NT2/D1 (cell line): ENCODE measurements at regions not wholly inside any gene's neighbourhood (a gene's known extent, or its start where the extent isn't known, plus 50 kb on each side); places are given as distances from the start of the nearest gene placed in this dataset.

ENCODE experiments used
- DNase-seq: peaks from one replicate; pipeline ENCODE4 v3.0.0-alpha.2; 2011; ENCODE audit warnings: low read depth, low spot score
- H3K27me3 ChIP-seq: 2 replicates; pipeline ENCODE4 v1.6.0; 2011; ENCODE audit warnings: mild to moderate bottlenecking; ENCODE audit not compliant: insufficient read length, insufficient read depth
- H3K36me3 ChIP-seq: 2 replicates; pipeline ENCODE4 v1.6.1; 2011; ENCODE audit warnings: mild to moderate bottlenecking, low read length, mixed read lengths; ENCODE audit not compliant: insufficient read depth, insufficient read length
- H3K4me1 ChIP-seq: 2 replicates; pipeline ENCODE4 v1.5.1; 2011; ENCODE audit not compliant: insufficient read depth, insufficient read length
- H3K4me3 ChIP-seq: 2 replicates; pipeline ENCODE4 v1.5.1; 2011; ENCODE audit warnings: low read depth; ENCODE audit not compliant: insufficient read length
- H3K9ac ChIP-seq: 2 replicates; pipeline ENCODE4 v1.6.0; 2011; ENCODE audit warnings: low read depth; ENCODE audit not compliant: insufficient read length
- H3K9me3 ChIP-seq: 2 replicates; pipeline ENCODE4 v1.5.1; 2011; ENCODE audit warnings: mild to moderate bottlenecking, low read length; ENCODE audit not compliant: insufficient read depth
- SUZ12 ChIP-seq: IDR thresholded peaks from 2 replicates; pipeline ENCODE4 v1.6.1; 2011; ENCODE audit not compliant: insufficient read length, insufficient read depth; ENCODE audit errors: extremely low read depth
- YY1 ChIP-seq: IDR thresholded peaks from 2 replicates; pipeline ENCODE4 v1.6.1; 2011; ENCODE audit not compliant: insufficient read length, insufficient read depth
- ZNF274 ChIP-seq: IDR thresholded peaks from 2 replicates; pipeline ENCODE4 v1.6.1; 2011; ENCODE audit warnings: mild to moderate bottlenecking, low read depth, low read length

GRCh38 chr3:79922633-79923032 lies 154.8 kb upstream of the ROBO1 start:
- H3K9me3 ChIP-seq, result no peaks in the 10 kb centered on the region
- H3K9ac ChIP-seq, result no peak overlapping the region
- no peaks in the 10 kb centered on the region for H3K36me3 ChIP-seq
- no peak for DNase-seq
- H3K4me1 ChIP-seq, result no peaks in the 10 kb centered on the region
- H3K27me3 ChIP-seq, result no peaks in the 10 kb centered on the region
- TF ChIP-seq YY1 (no peak), SUZ12 (no peak), ZNF274 (no peak)
- no peak overlapping the region for H3K4me3 ChIP-seq

DNA sequence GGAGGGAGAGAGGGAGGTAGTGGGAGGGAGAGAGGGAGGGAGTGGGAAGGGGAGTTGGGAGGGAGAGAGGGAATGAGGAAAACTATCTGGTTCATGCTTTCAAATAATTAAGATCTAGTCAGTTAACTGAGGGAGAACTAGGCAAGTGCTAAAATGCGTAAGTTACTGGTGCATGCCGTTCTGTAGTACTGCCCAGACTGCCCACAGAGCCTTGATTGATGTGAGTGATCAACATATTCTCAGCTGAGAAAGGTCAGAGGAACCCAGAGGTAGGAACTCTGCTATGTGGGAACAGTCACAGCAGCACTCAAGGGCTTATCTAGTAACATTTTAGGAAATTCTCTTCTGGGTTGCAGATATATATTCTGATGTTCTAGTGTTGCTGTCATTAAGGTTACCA lies 149.8 kb upstream of the ROBO1 start:
- Histone ChIP-seq H3K9me3 (no peaks in the 10 kb centered on the region), H3K36me3 (no peaks in the 10 kb centered on the region), H3K4me1 (no peaks in the 10 kb centered on the region), H3K9ac (no peak overlapping the region), H3K27me3 (no peaks in the 10 kb centered on the region), H3K4me3 (no peak overlapping the region)
- DNase-seq, result no peak
- TF ChIP-seq SUZ12, result no peak

DNA sequence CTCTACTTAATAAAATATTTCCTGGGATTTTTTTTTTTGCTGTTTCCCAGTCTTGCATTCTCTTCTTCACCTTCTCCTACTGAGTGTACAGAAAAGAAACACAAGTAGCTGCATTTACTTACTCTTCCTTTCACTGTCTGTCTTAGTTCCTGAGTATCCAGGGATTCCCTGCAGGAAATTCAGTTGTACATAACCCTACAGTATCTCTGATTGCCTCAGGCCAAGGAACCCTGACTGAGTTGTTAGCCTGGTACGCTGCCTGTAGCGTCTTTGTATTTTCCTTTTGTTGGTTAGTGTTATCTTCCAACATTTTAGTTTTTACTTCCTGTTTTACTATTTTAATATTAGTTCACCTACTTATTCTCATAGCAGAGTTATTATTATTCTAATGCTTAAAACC lies 142.5 kb upstream of the ROBO1 start:
- H3K4me1 ChIP-seq, result no peaks in the 10 kb centered on the region
- no peak overlapping the region for H3K4me3 ChIP-seq
- no peak for TF ChIP-seq ZNF274
- TF ChIP-seq YY1, result no peak
- no peak for TF ChIP-seq SUZ12
- no peaks in the 10 kb centered on the region for H3K9me3 ChIP-seq
- H3K36me3 ChIP-seq, result no peaks in the 10 kb centered on the region
- no peak overlapping the region for H3K9ac ChIP-seq
- no peak for DNase-seq
- H3K27me3 ChIP-seq, result no peaks in the 10 kb centered on the region

DNA sequence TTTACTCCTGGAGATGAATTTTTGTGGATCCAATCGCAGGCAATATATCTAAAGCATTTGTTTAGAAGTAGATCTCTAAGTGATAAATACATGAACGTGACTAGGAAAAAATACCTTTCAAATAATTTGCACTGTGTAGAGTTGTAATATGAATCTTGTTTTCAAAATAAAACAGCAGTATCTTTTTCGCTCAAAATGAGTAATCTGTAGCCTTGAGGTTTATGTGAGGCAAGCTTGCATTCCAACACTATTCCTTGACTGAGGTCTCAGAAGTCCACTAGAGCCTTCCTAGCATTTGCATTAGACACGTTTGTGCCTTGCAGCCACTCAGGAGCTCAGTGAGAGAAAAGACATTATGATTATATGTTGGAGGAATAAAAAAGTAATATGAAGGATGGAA lies 138.3 kb upstream of the ROBO1 start:
- DNase-seq, result no peak
- no peak for TF ChIP-seq YY1
- TF ChIP-seq SUZ12, result no peak
- no peak for TF ChIP-seq ZNF274

DNA sequence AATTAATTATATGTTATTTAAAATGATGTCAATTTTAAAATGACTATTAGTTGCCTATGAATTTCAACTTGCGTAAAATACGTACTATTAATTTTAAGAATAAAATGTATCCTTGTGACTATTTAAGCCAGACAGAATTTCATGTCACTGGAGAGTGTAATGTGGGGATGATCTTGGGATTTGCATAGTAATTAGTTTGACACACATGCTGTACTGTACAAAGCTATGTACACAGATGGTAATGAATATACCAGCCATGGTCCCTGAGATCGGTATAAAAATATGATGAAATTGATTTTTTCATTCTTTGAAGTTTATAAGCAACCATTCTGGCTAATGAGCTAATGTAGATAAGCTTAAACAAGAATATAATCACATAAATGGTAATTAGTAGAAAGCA lies 134.4 kb upstream of the ROBO1 start:
- Histone ChIP-seq H3K27me3 (no peaks in the 10 kb centered on the region), H3K36me3 (no peaks in the 10 kb centered on the region), H3K9ac (no peak overlapping the region), H3K9me3 (no peaks in the 10 kb centered on the region), H3K4me3 (no peak overlapping the region), H3K4me1 (no peaks in the 10 kb centered on the region)
- TF ChIP-seq ZNF274 (no peak), SUZ12 (no peak), YY1 (no peak)
- no peak for DNase-seq

More for the DNA sequence above, 138.3 kb upstream of the ROBO1 start:
- Histone ChIP-seq H3K9me3 (no peaks in the 10 kb centered on the region), H3K36me3 (no peaks in the 10 kb centered on the region), H3K4me1 (no peaks in the 10 kb centered on the region), H3K27me3 (no peaks in the 10 kb centered on the region), H3K4me3 (no peak overlapping the region), H3K9ac (no peak overlapping the region)

DNA sequence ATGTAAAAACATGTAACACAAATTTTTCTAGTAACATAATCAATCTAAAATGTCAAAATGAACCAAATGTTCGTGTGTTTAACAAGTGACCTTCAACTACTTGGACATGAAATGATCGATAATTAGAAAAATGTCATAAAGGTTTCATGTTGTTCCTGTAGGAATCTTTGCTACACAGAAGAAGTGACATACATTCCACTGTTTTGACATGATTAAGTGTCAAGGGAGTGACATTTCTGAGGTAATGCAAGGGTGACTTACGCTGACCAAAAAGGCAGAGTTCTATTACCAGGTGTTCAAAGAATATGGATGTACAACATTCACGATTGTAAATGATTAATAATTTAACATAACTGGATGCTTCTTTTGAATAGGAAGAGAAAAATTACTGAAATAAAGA lies 131.1 kb upstream of the ROBO1 start:
- H3K4me3 ChIP-seq, result no peak overlapping the region
- no peak overlapping the region for H3K9ac ChIP-seq
- TF ChIP-seq ZNF274, result no peak
- no peak for TF ChIP-seq YY1
- no peak for TF ChIP-seq SUZ12
- no peaks in the 10 kb centered on the region for H3K9me3 ChIP-seq
- no peaks in the 10 kb centered on the region for H3K36me3 ChIP-seq
- no peaks in the 10 kb centered on the region for H3K4me1 ChIP-seq
- no peaks in the 10 kb centered on the region for H3K27me3 ChIP-seq
- DNase-seq, result no peak

DNA sequence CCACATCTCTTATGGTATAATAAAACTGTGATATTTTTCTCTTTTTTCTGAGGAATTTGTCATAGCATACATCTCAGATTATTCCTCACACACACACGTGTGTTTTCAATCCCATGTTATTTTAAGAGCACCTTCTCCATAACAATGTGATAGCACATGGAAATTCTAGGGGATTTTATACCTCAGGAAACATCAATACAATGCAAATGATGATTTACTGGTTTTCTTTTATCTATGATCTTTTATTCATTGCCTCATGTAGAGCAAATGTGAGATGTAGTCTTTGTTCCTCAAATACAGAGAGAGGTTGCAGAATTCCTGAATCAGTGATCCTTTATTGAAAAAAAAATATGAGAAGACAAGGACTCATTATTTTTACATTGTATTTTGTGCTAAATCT lies 128.3 kb upstream of the ROBO1 start:
- Histone ChIP-seq H3K4me3 (no peak overlapping the region), H3K36me3 (no peaks in the 10 kb centered on the region), H3K4me1 (no peaks in the 10 kb centered on the region), H3K27me3 (no peaks in the 10 kb centered on the region), H3K9me3 (no peaks in the 10 kb centered on the region), H3K9ac (no peak overlapping the region)
- TF ChIP-seq SUZ12 (no peak), YY1 (no peak), ZNF274 (no peak)
- DNase-seq, result no peak

DNA sequence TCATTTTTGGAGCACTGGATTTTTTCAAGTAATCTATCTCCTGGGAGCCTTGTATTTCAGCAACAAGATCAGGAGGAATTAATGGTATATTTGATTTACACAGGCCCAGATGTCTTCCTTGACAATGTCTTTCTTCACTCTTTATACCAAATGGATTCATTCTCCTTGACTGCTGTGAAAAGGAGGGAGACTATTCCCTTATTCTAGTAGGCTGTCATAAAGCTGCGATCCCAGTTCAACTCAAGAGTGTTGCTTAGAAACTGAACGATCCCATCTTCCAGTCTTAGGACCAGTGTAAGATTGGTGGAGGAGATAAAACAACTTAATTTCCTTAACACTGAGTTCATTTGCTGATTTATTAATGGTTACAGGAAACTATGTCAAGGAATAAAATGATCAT lies 119.4 kb upstream of the ROBO1 start:
- no peak for TF ChIP-seq YY1
- TF ChIP-seq ZNF274, result no peak
- no peak for TF ChIP-seq SUZ12
- H3K4me3 ChIP-seq, result no peak overlapping the region
- no peaks in the 10 kb centered on the region for H3K27me3 ChIP-seq
- no peaks in the 10 kb centered on the region for H3K36me3 ChIP-seq
- H3K9ac ChIP-seq, result no peak overlapping the region
- H3K9me3 ChIP-seq, result no peaks in the 10 kb centered on the region
- H3K4me1 ChIP-seq, result no peaks in the 10 kb centered on the region
- no peak for DNase-seq
